HEK293 (cell line): ENCODE measurements at regions not wholly inside any gene's neighbourhood (a gene's known extent, or its start where the extent isn't known, plus 50 kb on each side); places are given as distances from the start of the nearest gene placed in this dataset.

Experiments
- CTCF ChIA-PET: fragments of 350-600 bp; formaldehyde crosslinking; extraction: SDS; loops from one replicate; lab custom pipeline; 2021; ENCODE audit warnings: antibody characterized with exemption; lab: Yijun Ruan, JAX
- POLR2A ChIA-PET: fragments of 300-600 bp; formaldehyde crosslinking; extraction: SDS; loops from one replicate; lab custom pipeline; 2020; ENCODE audit warnings: antibody characterized with exemption, inconsistent platforms; lab: Yijun Ruan, JAX
- H3K27ac ChIP-seq: fragments of 200-500 bp; sonication (Bioruptor generic); 2 replicates; pipeline ENCODE4 v1.5.1; 2014; ENCODE audit warnings: low read depth, low read length, control low read depth, inconsistent platforms; ENCODE audit errors: extremely low read depth
- H3K36me3 ChIP-seq, 2 experiments: fragments of 200-500 bp in 1 of 2; sonication (Bioruptor generic) in 1 of 2; 1 replicate in 1 of 2; 2 replicates in 1 of 2; pipeline ENCODE4 v1.5.1; 2014 to 2017; ENCODE audit warnings: inconsistent platforms in 2 of 2, low read length in 2 of 2; ENCODE audit not compliant: control insufficient read depth in 2 of 2, insufficient read depth in 1 of 2
- H3K4me1 ChIP-seq: fragments of 200-500 bp; sonication (Bioruptor generic); 2 replicates; pipeline ENCODE4 v1.5.1; 2014; ENCODE audit warnings: mild to moderate bottlenecking, low read length, inconsistent platforms; ENCODE audit not compliant: control insufficient read depth, insufficient read depth
- H3K4me3 ChIP-seq: 2 replicates; pipeline ENCODE4 v1.5.1; 2011; ENCODE audit warnings: low read depth, mild to moderate bottlenecking, control low read depth, low read length, moderate library complexity
- H3K9me3 ChIP-seq: fragments of 200-500 bp; sonication (Bioruptor generic); 2 replicates; pipeline ENCODE4 v1.5.1; 2014; ENCODE audit warnings: low read depth, low read length, inconsistent platforms; ENCODE audit not compliant: control insufficient read depth, insufficient read depth
- BCL11B ChIP-seq: fragments of 450-650 bp; formaldehyde crosslinking; IDR thresholded peaks from 2 replicates; pipeline ENCODE4 v1.5.1; 2016; ENCODE audit warnings: low read depth, missing biosample characterization, missing genetic modification characterization
- CTCF ChIP-seq: fragments of 450-650 bp; formaldehyde crosslinking; IDR thresholded peaks from 2 replicates; pipeline ENCODE4 v1.5.1; 2016; ENCODE audit warnings: missing biosample characterization, missing genetic modification characterization
- EGR2 ChIP-seq: fragments of 450-650 bp; formaldehyde crosslinking; IDR thresholded peaks from 2 replicates; pipeline ENCODE4 v1.5.1; 2016; ENCODE audit warnings: low read depth, missing biosample characterization, missing genetic modification characterization
- GLIS1 ChIP-seq: fragments of 450-650 bp; formaldehyde crosslinking; IDR thresholded peaks from 2 replicates; pipeline ENCODE4 v1.5.1; 2016; ENCODE audit warnings: missing biosample characterization, missing genetic modification characterization
- IKZF3 ChIP-seq: fragments of 450-650 bp; IDR thresholded peaks from 2 replicates; pipeline ENCODE4 v1.5.0; 2018; ENCODE audit warnings: missing biosample characterization, mild to moderate bottlenecking, missing genetic modification characterization, moderate library complexity
- KLF16 ChIP-seq: fragments of 450-650 bp; formaldehyde crosslinking; IDR thresholded peaks from 2 replicates; pipeline ENCODE4 v1.5.1; 2017; ENCODE audit warnings: missing biosample characterization, missing genetic modification characterization
- KLF9 ChIP-seq: fragments of 450-650 bp; formaldehyde crosslinking; IDR thresholded peaks from 2 replicates; pipeline ENCODE4 v1.5.1; 2016; ENCODE audit warnings: missing biosample characterization, missing genetic modification characterization, low read depth
- PRDM1 ChIP-seq: fragments of 450-650 bp; formaldehyde crosslinking; IDR thresholded peaks from 2 replicates; pipeline ENCODE4; 2016; ENCODE audit warnings: missing biosample characterization, missing genetic modification characterization
- SCRT2 ChIP-seq: fragments of 450-650 bp; formaldehyde crosslinking; IDR thresholded peaks from 2 replicates; pipeline ENCODE4 v1.5.1; 2016; ENCODE audit warnings: missing biosample characterization, missing genetic modification characterization
- ZBTB49 ChIP-seq: fragments of 450-650 bp; formaldehyde crosslinking; IDR thresholded peaks from 2 replicates; pipeline ENCODE4 v1.5.1; 2016; ENCODE audit warnings: missing biosample characterization, missing genetic modification characterization, low read depth
- ZFHX2 ChIP-seq: fragments of 450-650 bp; formaldehyde crosslinking; conservative IDR thresholded peaks from 2 replicates; pipeline ENCODE4 v1.5.1; 2016; ENCODE audit warnings: missing biosample characterization, missing genetic modification characterization
- ZFP3 ChIP-seq: fragments of 450-650 bp; formaldehyde crosslinking; IDR thresholded peaks from 2 replicates; pipeline ENCODE4 v1.5.1; 2016; ENCODE audit warnings: low read depth, missing biosample characterization, missing genetic modification characterization
- ZIC2 ChIP-seq: fragments of 450-650 bp; formaldehyde crosslinking; IDR thresholded peaks from 2 replicates; pipeline ENCODE4 v1.5.1; 2016; ENCODE audit warnings: missing biosample characterization, missing genetic modification characterization
- ZNF10 ChIP-seq: fragments of 450-650 bp; formaldehyde crosslinking; IDR thresholded peaks from 2 replicates; pipeline ENCODE4 v1.5.1; 2017; ENCODE audit warnings: missing biosample characterization, missing genetic modification characterization
- ZNF19 ChIP-seq: fragments of 450-650 bp; formaldehyde crosslinking; IDR thresholded peaks from 2 replicates; pipeline ENCODE4; 2016; ENCODE audit warnings: missing biosample characterization, missing genetic modification characterization, low read depth
- ZNF24 ChIP-seq: fragments of 450-650 bp; formaldehyde crosslinking; IDR thresholded peaks from 2 replicates; pipeline ENCODE4 v1.5.1; 2016; ENCODE audit warnings: missing biosample characterization, missing genetic modification characterization
- ZNF433 ChIP-seq: fragments of 450-650 bp; formaldehyde crosslinking; IDR thresholded peaks from 2 replicates; pipeline ENCODE4 v1.5.1; 2016; ENCODE audit warnings: missing biosample characterization, missing genetic modification characterization, low read depth
- ZNF48 ChIP-seq: fragments of 450-650 bp; formaldehyde crosslinking; IDR thresholded peaks from 2 replicates; pipeline ENCODE4 v1.5.1; 2016; ENCODE audit warnings: missing biosample characterization, missing genetic modification characterization
- ZNF529 ChIP-seq: fragments of 450-650 bp; formaldehyde crosslinking; IDR thresholded peaks from 2 replicates; pipeline ENCODE4 v1.5.1; 2017; ENCODE audit warnings: missing genetic modification characterization, missing biosample characterization; ENCODE audit not compliant: insufficient replicate concordance
- ZNF561 ChIP-seq: fragments of 450-650 bp; IDR thresholded peaks from 2 replicates; pipeline ENCODE4 v1.5.1; 2018; ENCODE audit warnings: missing biosample characterization, missing genetic modification characterization, borderline replicate concordance
- ZNF585B ChIP-seq: fragments of 450-650 bp; formaldehyde crosslinking; IDR thresholded peaks from 2 replicates; pipeline ENCODE4 v1.5.1; 2016; ENCODE audit warnings: missing biosample characterization, missing genetic modification characterization
- ZNF664 ChIP-seq: fragments of 450-650 bp; formaldehyde crosslinking; IDR thresholded peaks from 2 replicates; pipeline ENCODE4 v1.5.1; 2016; ENCODE audit warnings: missing biosample characterization, missing genetic modification characterization
- TF ChIP-seq, protein P1 (sequence below): fragments of 450-650 bp; formaldehyde crosslinking; IDR thresholded peaks from 2 replicates; pipeline ENCODE4 v1.5.1; 2016; ENCODE audit warnings: missing biosample characterization, missing genetic modification characterization

DNA sequence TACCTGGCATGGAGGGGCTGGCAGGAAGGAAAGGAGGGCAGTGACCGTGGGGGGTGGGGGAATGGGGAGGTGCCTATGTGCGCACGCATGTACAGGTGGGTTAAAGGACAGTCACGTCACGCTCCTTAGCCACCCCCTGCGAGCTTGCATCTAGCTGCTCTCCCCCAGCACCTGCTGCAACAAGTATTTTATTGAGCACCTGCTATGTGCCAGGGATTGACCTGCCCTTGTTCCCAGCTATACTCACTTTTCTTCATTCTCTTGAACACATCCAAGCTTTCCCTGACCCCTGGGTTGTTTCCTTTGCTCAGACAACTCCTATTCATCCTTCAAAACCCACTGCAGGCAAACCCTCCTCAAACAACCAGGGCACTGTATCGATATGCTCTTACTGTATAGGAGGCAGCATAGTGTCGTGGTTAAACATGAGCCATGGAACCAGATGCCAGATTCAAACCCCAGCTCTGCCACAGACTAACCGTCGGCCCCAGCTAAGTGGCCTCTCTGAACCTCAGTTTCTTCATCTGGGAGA lies 155.2 kb upstream of the CIBAR2 start:
- Histone ChIP-seq H3K9me3 (no peaks in the 10 kb centered on the region), H3K4me3 (no peak overlapping the region), H3K27ac (no peak overlapping the region), H3K36me3 (no peaks in the 10 kb centered on the region), H3K4me1 (no peaks in the 10 kb centered on the region)
- ChIA-PET CTCF (interaction anchor here (0.5 to 3.9 kb wide), 7 partner anchors 9 to 154 kb away, joined by 3 to 18 read pairs (median 4); no protein-coding TSS in a partner anchor), POLR2A (no interaction called here)
- TF ChIP-seq ZIC2 (no peak), ZFP3 (tag by site-specific recombination) (peak; percentile 95), ZNF664 (tag by site-specific recombination) (peak; percentile 96), GLIS1 (no peak), SCRT2 (tag by site-specific recombination) (peak; percentile 82)

DNA sequence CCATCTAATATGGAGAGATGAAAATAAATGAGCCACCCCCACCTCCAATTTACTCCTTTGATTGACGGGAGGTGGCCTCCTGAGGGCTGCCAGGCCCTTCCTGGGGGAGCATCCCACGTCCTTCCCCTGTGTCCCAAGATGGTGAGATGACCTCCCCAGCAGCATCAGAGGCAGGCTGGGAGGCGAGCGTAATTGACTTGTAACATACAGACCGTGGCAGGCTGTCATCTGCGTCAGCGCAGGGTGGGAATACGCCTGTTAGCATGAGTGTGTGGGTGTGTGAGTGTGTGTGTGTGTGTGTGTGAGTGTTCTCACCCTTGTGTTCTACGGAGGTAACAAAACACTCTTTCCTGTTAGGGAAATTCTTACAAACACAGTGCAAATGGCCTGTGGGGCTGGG lies 156.9 kb upstream of the CIBAR2 start:
- TF ChIP-seq GLIS1 (peak; percentile 89), EGR2 (peak; percentile 50), ZFHX2 (tag by site-specific recombination) (peak; percentile 66), ZNF48 (tag by site-specific recombination) (no peak)
- CTCF ChIA-PET = interaction anchor here (0.6 to 3.9 kb wide), 3 partner anchors 10 to 183 kb away, joined by 4 to 18 read pairs (median 6); no protein-coding TSS in a partner anchor
- H3K4me1 ChIP-seq = no peaks in the 10 kb centered on the region

DNA sequence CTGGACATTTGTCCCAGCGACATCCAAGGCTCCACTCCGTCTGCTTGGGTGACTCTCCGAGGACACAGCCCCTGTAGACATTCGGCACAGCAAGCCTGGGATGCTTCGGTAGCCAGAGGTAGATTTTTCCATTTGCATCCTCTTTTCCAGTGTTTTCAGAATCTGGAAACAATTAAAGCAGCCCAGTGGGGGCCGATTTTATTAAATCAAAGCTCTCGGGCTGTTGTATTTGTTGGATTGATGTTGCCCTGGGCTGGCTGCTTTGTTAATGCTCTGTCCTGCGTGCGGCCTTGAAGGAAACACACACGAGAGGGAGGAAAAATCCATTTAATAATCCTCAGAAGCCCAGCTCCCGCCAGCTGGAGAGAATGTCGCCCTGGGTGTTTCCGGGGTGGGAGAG lies 158.1 kb upstream of the CIBAR2 start:
- ChIA-PET CTCF (interaction anchor here (1.4 kb wide), 1 partner anchor 17 kb away, joined by 6 read pairs; no protein-coding TSS in a partner anchor), POLR2A (no interaction called here)
- H3K4me3 ChIP-seq = no peak overlapping the region
- H3K27ac ChIP-seq = no peak overlapping the region
- H3K4me1 ChIP-seq = no peaks in the 10 kb centered on the region
- no peaks in the 10 kb centered on the region for H3K36me3 ChIP-seq
- no peaks in the 10 kb centered on the region for H3K9me3 ChIP-seq
- TF ChIP-seq GLIS1 (0 out of 2 replicates have a peak, but pooled peaks have one; percentile 27), ZNF10 (no peak), KLF9 (tag by site-specific recombination) (no peak), ZNF585B (tag by site-specific recombination) (no peak), ZNF433 (tag by site-specific recombination) (no peak), ZNF24 (tag by site-specific recombination) (no peak), ZBTB49 (no peak)

More for the DNA sequence above, 156.9 kb upstream of the CIBAR2 start:
- no peak overlapping the region for H3K27ac ChIP-seq
- POLR2A ChIA-PET = no interaction called here
- H3K9me3 ChIP-seq = no peaks in the 10 kb centered on the region
- H3K4me3 ChIP-seq = no peak overlapping the region
- H3K36me3 ChIP-seq = no peaks in the 10 kb centered on the region

DNA sequence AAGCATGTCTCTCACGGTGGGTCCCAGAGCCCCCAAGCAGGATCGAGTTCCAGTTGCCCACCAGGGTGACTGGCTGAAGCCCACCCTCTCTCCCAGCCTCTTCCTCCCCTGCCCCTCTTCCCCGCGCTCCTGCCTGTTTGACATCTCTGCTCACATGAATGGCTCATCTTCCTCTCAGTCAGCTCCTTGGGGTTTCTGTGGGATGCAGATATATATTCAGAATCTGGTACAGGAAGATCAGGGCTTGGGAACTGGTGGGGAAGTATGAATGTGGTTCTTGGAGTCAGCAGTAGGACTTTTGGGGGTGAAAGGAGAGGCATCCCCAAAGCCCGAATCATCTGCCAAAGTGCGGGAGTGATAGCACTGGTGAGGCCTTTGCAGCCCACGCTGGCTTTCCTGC lies 158.9 kb upstream of the CIBAR2 start:
- H3K4me3 ChIP-seq = no peak overlapping the region
- ChIA-PET POLR2A (no interaction called here), CTCF (interaction anchor here (0.7 to 1.4 kb wide), 2 partner anchors 18 to 344 kb away, joined by 5 to 6 read pairs; no protein-coding TSS in a partner anchor)
- no peak overlapping the region for H3K27ac ChIP-seq
- no peaks in the 10 kb centered on the region for H3K36me3 ChIP-seq
- no peaks in the 10 kb centered on the region for H3K4me1 ChIP-seq
- H3K9me3 ChIP-seq = no peaks in the 10 kb centered on the region
- TF ChIP-seq PRDM1 (tag by site-specific recombination) (no peak), KLF16 (tag by site-specific recombination) (no peak), ZNF19 (tag by site-specific recombination) (no peak), IKZF3 (tag by site-specific recombination) (no peak), BCL11B (tag by site-specific recombination) (no peak), ZNF561 (tag by site-specific recombination) (no peak), ZNF529 (tag by site-specific recombination) (no peak), CTCF (tag by site-specific recombination) (no peak)
- TF ChIP-seq, protein P1, sequence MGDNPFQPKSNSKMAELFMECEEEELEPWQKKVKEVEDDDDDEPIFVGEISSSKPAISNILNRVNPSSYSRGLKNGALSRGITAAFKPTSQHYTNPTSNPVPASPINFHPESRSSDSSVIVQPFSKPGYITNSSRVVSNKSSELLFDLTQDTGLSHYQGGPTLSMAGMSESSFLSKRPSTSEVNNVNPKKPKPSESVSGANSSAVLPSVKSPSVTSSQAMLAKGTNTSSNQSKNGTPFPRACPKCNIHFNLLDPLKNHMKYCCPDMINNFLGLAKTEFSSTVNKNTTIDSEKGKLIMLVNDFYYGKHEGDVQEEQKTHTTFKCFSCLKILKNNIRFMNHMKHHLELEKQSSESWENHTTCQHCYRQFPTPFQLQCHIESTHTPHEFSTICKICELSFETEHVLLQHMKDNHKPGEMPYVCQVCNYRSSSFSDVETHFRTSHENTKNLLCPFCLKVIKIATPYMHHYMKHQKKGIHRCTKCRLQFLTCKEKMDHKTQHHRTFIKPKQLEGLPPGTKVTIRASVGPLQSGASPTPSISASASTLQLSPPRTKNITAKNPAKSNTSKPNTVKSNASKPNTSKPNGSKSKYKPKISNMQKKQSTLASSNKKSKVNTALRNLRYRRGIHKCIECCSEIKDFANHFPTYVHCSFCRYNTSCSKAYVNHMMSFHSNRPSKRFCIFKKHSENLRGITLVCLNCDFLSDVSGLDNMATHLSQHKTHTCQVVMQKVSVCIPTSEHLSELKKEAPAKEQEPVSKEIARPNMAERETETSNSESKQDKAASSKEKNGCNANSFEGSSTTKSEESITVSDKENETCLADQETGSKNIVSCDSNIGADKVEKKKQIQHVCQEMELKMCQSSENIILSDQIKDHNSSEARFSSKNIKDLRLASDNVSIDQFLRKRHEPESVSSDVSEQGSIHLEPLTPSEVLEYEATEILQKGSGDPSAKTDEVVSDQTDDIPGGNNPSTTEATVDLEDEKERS (tag by site-specific recombination) = no peak
